Medulla oblongata (tissue), 1 donor: ENCODE measurements at regions not wholly inside any gene's neighbourhood (a gene's known extent, or its start where the extent isn't known, plus 50 kb on each side); places are given as distances from the start of the nearest gene placed in this dataset.
"Not testable (repeated sequence)": the region's sequence is repeated elsewhere in the genome, so short reads cannot be mapped to it uniquely, and the experiment has no call there.

Experiments
- DNase-seq: peaks from one replicate; pipeline ENCODE4 v3.0.0-alpha.2; 2015; ENCODE audit errors: extremely low spot score

GRCh38 chr5:164203581-164204225, 698.3 kb downstream of the MAT2B start:
- no peak for DNase-seq

GRCh38 chr5:164204338-164204946, 699.0 kb downstream of the MAT2B start:
- no peak for DNase-seq

- no peak for DNase-seq
Observed at GRCh38 chr5:164206196-164206595, 700.8 kb downstream of the MAT2B start.

GRCh38 chr5:164207646-164208045, 702.2 kb downstream of the MAT2B start:
- no peak for DNase-seq

- no peak for DNase-seq
Observed at GRCh38 chr5:164210491-164210890, 705.1 kb downstream of the MAT2B start.

- DNase-seq, result no peak
Observed at GRCh38 chr5:164214698-164215097, 709.3 kb downstream of the MAT2B start.

- DNase-seq, result no peak
Observed at GRCh38 chr5:164217464-164217863, 712.0 kb downstream of the MAT2B start.

GRCh38 chr5:164220522-164220921, 715.1 kb downstream of the MAT2B start:
- DNase-seq, result no peak

- DNase-seq, result no peak
Observed at GRCh38 chr5:164224236-164224635, 718.8 kb downstream of the MAT2B start.

- no peak for DNase-seq
Observed at GRCh38 chr5:164224772-164225171, 719.4 kb downstream of the MAT2B start.

- DNase-seq, result no peak
Observed at GRCh38 chr5:164230341-164230740, 724.9 kb downstream of the MAT2B start.

GRCh38 chr5:164233791-164234190, 728.4 kb downstream of the MAT2B start:
- no peak for DNase-seq

GRCh38 chr5:164234321-164234720, 728.9 kb downstream of the MAT2B start:
- no peak for DNase-seq

- no peak for DNase-seq
Observed at GRCh38 chr5:164235300-164235891, 730.0 kb downstream of the MAT2B start.

GRCh38 chr5:164237486-164237885, 732.1 kb downstream of the MAT2B start:
- DNase-seq, result no peak

GRCh38 chr5:164251781-164252180, 746.4 kb downstream of the MAT2B start:
- DNase-seq, result not testable (repeated sequence)

GRCh38 chr5:164253764-164254163, 748.3 kb downstream of the MAT2B start:
- no peak for DNase-seq

GRCh38 chr5:164255598-164256213, 750.3 kb downstream of the MAT2B start:
- DNase-seq, result no peak

- DNase-seq, result no peak
Observed at GRCh38 chr5:164256351-164256750, 750.9 kb downstream of the MAT2B start.

GRCh38 chr5:164256954-164257353, 751.5 kb downstream of the MAT2B start:
- no peak for DNase-seq

- DNase-seq, result no peak
Observed at GRCh38 chr5:164265566-164265965, 760.1 kb downstream of the MAT2B start.

GRCh38 chr5:164266571-164266970, 761.2 kb downstream of the MAT2B start:
- DNase-seq, result no peak

- no peak for DNase-seq
Observed at GRCh38 chr5:164277720-164278119, 772.3 kb downstream of the MAT2B start.
